AG04450 (cell line): ENCODE measurements at regions not wholly inside any gene's neighbourhood (a gene's known extent, or its start where the extent isn't known, plus 50 kb on each side); places are given as distances from the start of the nearest gene placed in this dataset.

Experiments
- CTCF ChIA-PET: fragments of 300-600, 350-600 bp; formaldehyde crosslinking; extraction: SDS; loops from one replicate; lab custom pipeline; 2022; ENCODE audit warnings: antibody characterized with exemption, inconsistent platforms; lab: Charles Lee
- POLR2A ChIA-PET: fragments of 350-600 bp; formaldehyde crosslinking; extraction: SDS; loops from one replicate; lab custom pipeline; 2021; ENCODE audit warnings: antibody characterized with exemption, inconsistent platforms; lab: Yijun Ruan, JAX
- DNase-seq: peaks from one replicate; pipeline ENCODE4 v3.0.0-alpha.2; 2011; ENCODE audit warnings: low read depth, low spot score
- H3K27ac ChIP-seq: one replicate; pipeline ENCODE4 v1.5.1; 2012; ENCODE audit warnings: low read depth, low read length, control low read depth
- H3K27me3 ChIP-seq: one replicate; pipeline ENCODE4 v1.6.0; 2012; ENCODE audit warnings: low read length; ENCODE audit not compliant: control insufficient read depth, insufficient read depth
- H3K4me3 ChIP-seq: 2 replicates; pipeline ENCODE4 v1.5.1; 2011; ENCODE audit warnings: mild to moderate bottlenecking, low read depth, low read length, control low read depth
- H3K9me3 ChIP-seq: 2 replicates; pipeline ENCODE4 v1.5.1; 2012; ENCODE audit warnings: low read length; ENCODE audit not compliant: control insufficient read depth, insufficient read depth
- TF ChIP-seq, protein P1 (sequence below): IDR thresholded peaks from 2 replicates; pipeline ENCODE4 v1.5.1; 2011; ENCODE audit warnings: low read depth, low read length, control low read depth, inconsistent platforms

DNA sequence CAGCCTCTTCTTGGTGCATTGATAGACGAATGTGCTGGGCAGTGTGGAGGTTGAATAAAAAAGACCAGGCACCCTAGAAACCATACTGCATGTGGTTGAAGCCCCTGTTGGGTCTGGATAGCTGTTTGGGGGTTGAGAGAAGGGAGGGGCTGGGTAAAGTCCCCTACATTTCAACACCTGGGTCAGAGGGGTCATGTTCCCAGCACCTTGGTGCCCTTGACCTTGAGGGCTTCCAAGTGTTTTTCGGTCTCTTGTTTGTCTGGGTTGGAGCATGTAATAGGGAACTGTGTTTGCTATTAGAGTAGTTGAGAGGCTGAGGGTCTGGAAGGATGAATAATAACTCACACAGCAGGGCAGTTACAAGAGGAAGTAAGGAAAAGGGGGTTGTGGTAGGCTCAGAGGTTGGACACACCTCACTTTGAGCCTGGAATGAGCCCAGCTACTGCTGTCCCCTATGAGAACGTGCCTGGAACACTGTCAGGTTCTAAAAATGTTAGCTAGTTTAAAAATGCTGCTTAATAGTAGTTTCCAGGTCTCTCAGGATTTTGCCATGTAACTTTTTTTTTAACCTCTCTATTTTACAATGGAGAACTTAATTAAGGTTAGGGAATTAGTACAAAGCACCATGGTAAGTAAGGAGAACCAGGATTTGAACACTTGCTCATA is 155.2 kb upstream of the SPRY4 start:
- ChIA-PET CTCF (interaction anchor here (0.7 kb wide), 1 partner anchor 191 kb away, joined by 8 read pairs; no protein-coding TSS in a partner anchor), POLR2A (no interaction called here)
- TF ChIP-seq, protein P1, sequence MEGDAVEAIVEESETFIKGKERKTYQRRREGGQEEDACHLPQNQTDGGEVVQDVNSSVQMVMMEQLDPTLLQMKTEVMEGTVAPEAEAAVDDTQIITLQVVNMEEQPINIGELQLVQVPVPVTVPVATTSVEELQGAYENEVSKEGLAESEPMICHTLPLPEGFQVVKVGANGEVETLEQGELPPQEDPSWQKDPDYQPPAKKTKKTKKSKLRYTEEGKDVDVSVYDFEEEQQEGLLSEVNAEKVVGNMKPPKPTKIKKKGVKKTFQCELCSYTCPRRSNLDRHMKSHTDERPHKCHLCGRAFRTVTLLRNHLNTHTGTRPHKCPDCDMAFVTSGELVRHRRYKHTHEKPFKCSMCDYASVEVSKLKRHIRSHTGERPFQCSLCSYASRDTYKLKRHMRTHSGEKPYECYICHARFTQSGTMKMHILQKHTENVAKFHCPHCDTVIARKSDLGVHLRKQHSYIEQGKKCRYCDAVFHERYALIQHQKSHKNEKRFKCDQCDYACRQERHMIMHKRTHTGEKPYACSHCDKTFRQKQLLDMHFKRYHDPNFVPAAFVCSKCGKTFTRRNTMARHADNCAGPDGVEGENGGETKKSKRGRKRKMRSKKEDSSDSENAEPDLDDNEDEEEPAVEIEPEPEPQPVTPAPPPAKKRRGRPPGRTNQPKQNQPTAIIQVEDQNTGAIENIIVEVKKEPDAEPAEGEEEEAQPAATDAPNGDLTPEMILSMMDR: no peak
- H3K27me3 ChIP-seq: no peaks in the 10 kb centered on the region
- no peak overlapping the region for H3K27ac ChIP-seq
- no peak overlapping the region for H3K4me3 ChIP-seq
- no peak for DNase-seq
- H3K9me3 ChIP-seq: peaks cover 12% of the 10 kb centered on the region

DNA sequence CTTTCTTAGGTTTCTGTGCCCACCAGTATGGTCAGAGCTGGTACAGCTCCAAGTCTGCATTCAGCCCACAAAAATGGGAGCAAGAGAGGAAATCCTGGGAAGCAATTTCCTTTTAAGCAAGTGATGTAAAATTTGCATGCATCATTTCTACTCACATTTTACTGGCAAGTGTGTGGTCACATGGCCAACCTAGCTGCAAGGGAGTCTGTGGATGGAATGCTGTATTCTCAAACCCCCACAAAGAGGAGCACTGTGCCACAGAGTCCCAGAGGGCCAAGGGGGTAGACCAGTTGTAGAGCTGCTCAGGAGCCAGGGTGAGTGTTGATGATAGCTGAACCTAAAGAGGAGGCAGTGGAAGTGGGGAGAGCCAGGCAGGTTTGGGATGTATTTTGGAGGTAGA is 154.3 kb upstream of the SPRY4 start:
- H3K4me3 ChIP-seq: no peak overlapping the region
- peaks cover 9% of the 10 kb centered on the region for H3K9me3 ChIP-seq
- CTCF ChIA-PET: no interaction called here
- H3K27ac ChIP-seq: no peak overlapping the region
- POLR2A ChIA-PET: no interaction called here
- H3K27me3 ChIP-seq: no peaks in the 10 kb centered on the region
- TF ChIP-seq, protein P1: no peak
- no peak for DNase-seq

DNA sequence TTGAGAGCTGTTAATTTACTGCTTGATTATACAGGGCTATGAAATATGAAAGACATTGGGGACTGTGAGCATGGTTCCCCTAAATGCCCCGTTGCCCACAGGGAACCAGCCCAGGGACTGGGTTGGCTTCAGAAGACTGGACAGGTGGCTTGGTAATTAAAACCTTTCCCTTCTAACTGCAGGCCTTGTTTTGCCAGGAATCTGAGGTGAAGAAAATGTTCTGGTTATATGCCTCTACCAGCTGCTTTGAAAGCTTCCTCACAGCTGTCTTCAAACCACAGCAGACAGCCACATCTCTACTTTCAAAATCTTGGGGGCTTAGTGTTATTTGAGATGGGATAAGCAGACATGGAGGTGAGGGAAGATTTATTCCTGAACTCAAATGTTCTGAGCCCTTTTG is 153.3 kb upstream of the SPRY4 start:
- TF ChIP-seq, protein P1: no peak
- no peak for DNase-seq
- H3K27me3 ChIP-seq: no peaks in the 10 kb centered on the region
- H3K9me3 ChIP-seq: peaks cover 9% of the 10 kb centered on the region
- H3K4me3 ChIP-seq: no peak overlapping the region
- ChIA-PET POLR2A (no interaction called here), CTCF (interaction anchor here (0.5 kb wide), 1 partner anchor 149 kb away, joined by 3 read pairs; no protein-coding TSS in a partner anchor)
- no peak overlapping the region for H3K27ac ChIP-seq

DNA sequence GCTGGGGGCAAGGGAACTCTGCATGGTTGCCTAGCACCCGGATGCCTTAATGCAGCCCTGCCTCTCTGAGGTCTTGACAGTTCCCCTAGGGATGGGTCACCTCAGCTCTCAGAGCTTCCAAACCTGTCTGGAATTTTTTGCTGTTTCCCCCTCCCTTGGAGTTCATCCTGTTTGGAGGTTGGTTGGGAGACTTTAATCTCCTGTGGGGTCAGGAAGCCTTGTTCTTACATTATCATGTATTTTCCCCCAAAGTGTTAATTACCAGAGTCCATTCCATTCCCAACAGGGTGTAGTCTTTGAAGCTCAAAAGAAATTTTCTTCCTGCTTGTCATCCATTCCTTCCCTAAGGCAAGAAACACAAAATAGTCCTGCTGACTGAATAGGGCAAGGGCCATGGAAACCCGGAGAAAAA is 150.3 kb upstream of the SPRY4 start:
- Histone ChIP-seq H3K27me3 (no peaks in the 10 kb centered on the region), H3K9me3 (peaks cover 9% of the 10 kb centered on the region), H3K27ac (no peak overlapping the region), H3K4me3 (no peak overlapping the region)
- ChIA-PET CTCF (no interaction called here), POLR2A (no interaction called here)
- TF ChIP-seq, protein P1: no peak
- DNase-seq: no peak

DNA sequence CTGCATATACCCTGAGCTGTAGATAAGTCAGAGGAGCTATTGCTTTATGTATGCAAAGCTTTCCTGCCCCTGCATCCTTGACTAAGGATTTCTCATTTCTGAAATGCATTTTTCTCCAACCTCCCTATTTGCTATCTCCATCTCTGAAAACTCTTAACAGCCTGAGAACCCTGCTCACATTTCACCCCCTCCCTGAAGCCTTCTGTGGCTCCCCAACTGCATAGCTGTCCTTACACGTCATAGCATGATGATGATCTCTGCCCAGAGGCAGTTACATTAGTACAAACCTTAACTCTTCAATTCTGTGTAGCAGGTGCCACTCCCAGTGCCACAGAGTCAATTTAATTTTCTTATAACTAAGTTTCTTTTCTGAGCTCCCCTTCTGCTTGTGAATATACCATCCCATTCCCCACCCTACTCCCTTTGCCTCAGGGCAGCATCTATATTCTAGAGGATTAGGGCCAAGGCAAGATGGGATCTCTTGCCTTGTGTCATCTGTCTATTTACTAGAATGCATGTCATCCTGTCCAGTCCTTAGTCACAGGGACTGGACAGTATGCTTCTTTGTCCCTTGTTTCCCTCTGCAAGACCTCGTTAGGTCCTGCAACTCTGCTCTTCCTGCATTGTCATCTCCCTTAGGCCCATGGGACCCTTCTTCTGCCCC is 149.7 kb upstream of the SPRY4 start:
- ChIA-PET POLR2A (interaction anchor here (0.6 kb wide), 1 partner anchor 19 kb away, joined by 4 read pairs; no protein-coding TSS in a partner anchor), CTCF (no interaction called here)
- Histone ChIP-seq H3K9me3 (peaks cover 7% of the 10 kb centered on the region), H3K27ac (no peak overlapping the region), H3K4me3 (no peak overlapping the region), H3K27me3 (no peaks in the 10 kb centered on the region)
- no peak for DNase-seq
- TF ChIP-seq, protein P1: no peak
